Neural progenitor cell (in vitro differentiated cells): ENCODE measurements at regions not wholly inside any gene's neighbourhood (a gene's known extent, or its start where the extent isn't known, plus 50 kb on each side); places are given as distances from the start of the nearest gene placed in this dataset.

Experiments
- DNase-seq: peaks from one replicate; pipeline ENCODE4 v3.0.0-alpha.2; 2016; ENCODE audit warnings: low spot score
- H2AFZ ChIP-seq: fragments of 200-600 bp; sonication (generic); replicated peaks from 2 replicates; pipeline ENCODE4 v1.6.1; 2016; ENCODE audit warnings: antibody characterized with exemption
- H3F3A ChIP-seq: fragments of 200-600 bp; sonication (generic); 2 replicates; pipeline ENCODE4 v1.6.1; 2016; ENCODE audit warnings: antibody characterized with exemption, low read depth
- H3K27ac ChIP-seq: fragments of 200-600 bp; sonication (generic); 2 replicates; pipeline ENCODE4 v1.5.1; 2016; ENCODE audit warnings: mild to moderate bottlenecking
- H3K27me3 ChIP-seq: fragments of 200-600 bp; sonication (generic); 2 replicates; pipeline ENCODE4 v1.6.1; 2016; ENCODE audit warnings: mild to moderate bottlenecking, moderate library complexity
- H3K36me3 ChIP-seq: fragments of 200-600 bp; sonication (generic); 2 replicates; pipeline ENCODE4 v1.5.1; 2016
- H3K4me1 ChIP-seq: fragments of 200-600 bp; sonication (generic); 2 replicates; pipeline ENCODE4 v1.6.1; 2016; ENCODE audit warnings: mixed run types
- H3K4me2 ChIP-seq: fragments of 200-600 bp; sonication (generic); 2 replicates; pipeline ENCODE4 v1.6.1; 2016
- H3K4me3 ChIP-seq: fragments of 200-600 bp; sonication (generic); 2 replicates; pipeline ENCODE4 v1.5.1; 2016
- H3K79me2 ChIP-seq: fragments of 200-600 bp; sonication (generic); 2 replicates; pipeline ENCODE4 v1.6.1; 2016; ENCODE audit warnings: low read depth
- H3K9ac ChIP-seq: fragments of 200-600 bp; sonication (generic); 2 replicates; pipeline ENCODE4 v1.6.1; 2016
- H3K9me3 ChIP-seq: fragments of 200-600 bp; sonication (generic); 2 replicates; pipeline ENCODE4 v1.5.1; 2016; ENCODE audit warnings: low read depth
- H4K20me1 ChIP-seq: fragments of 200-600 bp; sonication (generic); 2 replicates; pipeline ENCODE4 v1.6.1; 2016; ENCODE audit warnings: low read depth
- H3K27ac Mint-ChIP-seq: 3 replicates; pipeline ENCODE4 v1.8.0; 2021; ENCODE audit warnings: mixed read lengths
- H3K27me3 Mint-ChIP-seq: 2 replicates; pipeline ENCODE4 v1.8.0; 2022; ENCODE audit warnings: low read depth, mild to moderate bottlenecking, inconsistent platforms, moderate library complexity, mixed read lengths; ENCODE audit not compliant: insufficient read depth
- H3K36me3 Mint-ChIP-seq: 3 replicates; pipeline ENCODE4 v1.8.0; 2021; ENCODE audit warnings: mixed read lengths
- H3K4me1 Mint-ChIP-seq: 3 replicates; pipeline ENCODE4 v1.8.0; 2021; ENCODE audit warnings: mixed read lengths
- H3K4me3 Mint-ChIP-seq: 3 replicates; pipeline ENCODE4 v1.8.0; 2021; ENCODE audit warnings: mild to moderate bottlenecking, moderate library complexity, mixed read lengths
- H3K9me3 Mint-ChIP-seq: 3 replicates; pipeline ENCODE4 v1.8.0; 2020; ENCODE audit warnings: mixed read lengths
- EZH2 ChIP-seq: fragments of 200-600 bp; sonication (generic); IDR thresholded peaks from 2 replicates; pipeline ENCODE4 v1.6.1; 2017; ENCODE audit warnings: antibody characterized with exemption, mild to moderate bottlenecking, moderate library complexity
- EZH2phosphoT487 ChIP-seq: fragments of 200-600 bp; sonication (generic); IDR thresholded peaks from 2 replicates; pipeline ENCODE4 v1.6.1; 2017; ENCODE audit warnings: antibody characterized with exemption
- TF ChIP-seq, protein P1 (sequence below): fragments of 200-600 bp; sonication (generic); IDR thresholded peaks from 2 replicates; pipeline ENCODE4 v1.5.1; 2017; ENCODE audit warnings: antibody characterized with exemption, mild to moderate bottlenecking

DNA sequence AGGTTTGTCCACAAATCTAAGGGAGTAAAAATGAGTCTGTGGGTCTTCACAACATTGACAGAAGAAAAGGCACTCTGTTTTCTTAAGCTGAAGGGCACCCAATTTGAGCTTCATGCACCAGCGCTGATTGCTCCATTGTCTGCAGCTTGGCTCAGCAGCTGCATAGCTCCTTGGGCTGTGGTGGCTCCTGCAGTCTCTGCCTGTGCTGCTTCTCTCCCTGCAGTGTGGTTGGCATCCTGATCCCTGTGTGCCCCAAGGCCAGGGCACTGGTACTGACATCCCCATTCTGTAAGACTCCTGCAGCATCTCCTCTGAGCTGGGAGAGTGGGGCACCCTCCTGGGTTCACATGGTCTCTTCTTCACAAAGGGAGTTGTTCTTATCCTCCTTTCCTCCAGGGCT, 83.2 kb upstream of the B3GAT2 start:
- no peaks in the 10 kb centered on the region for H3K36me3 ChIP-seq
- H2AFZ ChIP-seq = no peak overlapping the region
- Mint-ChIP-seq H3K9me3 (peaks cover 8% of the 10 kb centered on the region), H3K4me1 (peaks cover 30% of the 10 kb centered on the region), H3K36me3 (peaks cover 3% of the 10 kb centered on the region), H3K27me3 (peaks cover 3% of the 10 kb centered on the region), H3K4me3 (no peak overlapping the region), H3K27ac (no peak overlapping the region)
- H3F3A ChIP-seq = no peaks in the 10 kb centered on the region
- H3K4me2 ChIP-seq = no peak overlapping the region
- H3K4me3 ChIP-seq = no peak overlapping the region
- no peaks in the 10 kb centered on the region for H3K79me2 ChIP-seq
- H3K27me3 ChIP-seq = no peaks in the 10 kb centered on the region
- H3K27ac ChIP-seq = no peak overlapping the region
- TF ChIP-seq, protein P1, sequence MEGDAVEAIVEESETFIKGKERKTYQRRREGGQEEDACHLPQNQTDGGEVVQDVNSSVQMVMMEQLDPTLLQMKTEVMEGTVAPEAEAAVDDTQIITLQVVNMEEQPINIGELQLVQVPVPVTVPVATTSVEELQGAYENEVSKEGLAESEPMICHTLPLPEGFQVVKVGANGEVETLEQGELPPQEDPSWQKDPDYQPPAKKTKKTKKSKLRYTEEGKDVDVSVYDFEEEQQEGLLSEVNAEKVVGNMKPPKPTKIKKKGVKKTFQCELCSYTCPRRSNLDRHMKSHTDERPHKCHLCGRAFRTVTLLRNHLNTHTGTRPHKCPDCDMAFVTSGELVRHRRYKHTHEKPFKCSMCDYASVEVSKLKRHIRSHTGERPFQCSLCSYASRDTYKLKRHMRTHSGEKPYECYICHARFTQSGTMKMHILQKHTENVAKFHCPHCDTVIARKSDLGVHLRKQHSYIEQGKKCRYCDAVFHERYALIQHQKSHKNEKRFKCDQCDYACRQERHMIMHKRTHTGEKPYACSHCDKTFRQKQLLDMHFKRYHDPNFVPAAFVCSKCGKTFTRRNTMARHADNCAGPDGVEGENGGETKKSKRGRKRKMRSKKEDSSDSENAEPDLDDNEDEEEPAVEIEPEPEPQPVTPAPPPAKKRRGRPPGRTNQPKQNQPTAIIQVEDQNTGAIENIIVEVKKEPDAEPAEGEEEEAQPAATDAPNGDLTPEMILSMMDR = no peak
- TF ChIP-seq EZH2phosphoT487 = no peak
- no peak for TF ChIP-seq EZH2
- no peaks in the 10 kb centered on the region for H4K20me1 ChIP-seq
- H3K9ac ChIP-seq = no peak overlapping the region
- DNase-seq = peak; percentile 43
- H3K9me3 ChIP-seq = no peaks in the 10 kb centered on the region
- H3K4me1 ChIP-seq = peaks cover 14% of the 10 kb centered on the region

DNA sequence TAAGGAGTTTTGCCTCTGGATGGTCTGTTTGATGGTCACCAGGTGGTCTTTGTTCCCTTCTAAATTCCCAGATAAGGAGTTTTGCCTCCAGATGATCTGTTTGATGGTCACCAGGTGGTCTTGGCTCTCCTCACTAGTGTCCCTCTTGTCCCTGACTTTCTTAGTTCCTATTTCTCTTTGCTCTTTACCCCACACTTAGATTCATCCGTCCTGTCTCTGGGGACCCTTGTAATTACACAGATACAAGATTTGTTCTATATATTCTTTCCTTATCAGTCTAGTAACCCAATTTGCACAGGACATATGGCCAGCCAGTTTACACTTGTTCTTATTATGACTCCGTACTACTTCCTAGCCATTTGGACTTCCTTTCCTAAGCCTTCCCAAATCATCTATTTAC, 84.0 kb upstream of the B3GAT2 start:
- Histone ChIP-seq H4K20me1 (no peaks in the 10 kb centered on the region), H3F3A (no peaks in the 10 kb centered on the region), H3K4me2 (no peak overlapping the region), H3K36me3 (no peaks in the 10 kb centered on the region), H3K27me3 (no peaks in the 10 kb centered on the region), H2AFZ (no peak overlapping the region), H3K9ac (no peak overlapping the region), H3K9me3 (no peaks in the 10 kb centered on the region), H3K79me2 (no peaks in the 10 kb centered on the region), H3K4me3 (no peak overlapping the region), H3K4me1 (peaks cover 13% of the 10 kb centered on the region), H3K27ac (no peak overlapping the region)
- no peak overlapping the region for H3K27ac Mint-ChIP-seq
- H3K36me3 Mint-ChIP-seq = peaks cover 3% of the 10 kb centered on the region
- peaks cover 8% of the 10 kb centered on the region for H3K9me3 Mint-ChIP-seq
- TF ChIP-seq, protein P1 = no peak
- TF ChIP-seq EZH2 = no peak
- TF ChIP-seq EZH2phosphoT487 = no peak
- no peak overlapping the region for H3K4me3 Mint-ChIP-seq
- no peak for DNase-seq
- H3K4me1 Mint-ChIP-seq = peaks cover 28% of the 10 kb centered on the region
- peaks cover 3% of the 10 kb centered on the region for H3K27me3 Mint-ChIP-seq

DNA sequence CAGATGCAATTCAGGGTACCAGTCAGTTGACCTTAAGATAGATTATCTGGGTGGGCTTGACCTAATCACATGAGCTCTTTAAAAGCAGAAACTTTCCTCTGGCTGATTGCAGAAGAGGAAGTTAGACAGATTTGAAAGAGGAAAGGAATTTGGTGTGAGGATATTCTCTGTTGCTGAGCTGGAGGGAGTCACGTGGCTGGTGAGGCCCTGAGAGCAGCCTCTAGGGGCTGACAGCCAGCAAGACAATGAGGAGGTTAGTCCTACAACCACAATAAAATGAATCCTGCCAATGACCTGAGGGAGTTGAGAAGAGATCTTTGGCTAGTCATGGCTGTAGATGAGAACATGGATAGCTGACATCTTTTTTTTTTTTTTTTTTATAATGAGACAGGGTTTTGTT, 87.0 kb upstream of the B3GAT2 start:
- no peak overlapping the region for H3K4me3 ChIP-seq
- H2AFZ ChIP-seq = no peak overlapping the region
- no peaks in the 10 kb centered on the region for H3K27me3 ChIP-seq
- no peaks in the 10 kb centered on the region for H4K20me1 ChIP-seq
- no peaks in the 10 kb centered on the region for H3F3A ChIP-seq
- peaks cover 44% of the 10 kb centered on the region for H3K4me1 Mint-ChIP-seq
- H3K79me2 ChIP-seq = no peaks in the 10 kb centered on the region
- no peaks in the 10 kb centered on the region for H3K27me3 Mint-ChIP-seq
- H3K27ac Mint-ChIP-seq = no peak overlapping the region
- TF ChIP-seq, protein P1 = no peak
- TF ChIP-seq EZH2 = no peak
- no peak overlapping the region for H3K4me3 Mint-ChIP-seq
- peaks cover 2% of the 10 kb centered on the region for H3K9me3 Mint-ChIP-seq
- H3K36me3 ChIP-seq = no peaks in the 10 kb centered on the region
- H3K9ac ChIP-seq = no peak overlapping the region
- no peak overlapping the region for H3K27ac ChIP-seq
- no peak for DNase-seq
- H3K9me3 ChIP-seq = no peaks in the 10 kb centered on the region
- no peaks in the 10 kb centered on the region for H3K36me3 Mint-ChIP-seq
- no peak overlapping the region for H3K4me2 ChIP-seq
- peaks cover 13% of the 10 kb centered on the region for H3K4me1 ChIP-seq

GRCh38 chr6:71044753-71045152, 87.9 kb upstream of the B3GAT2 start:
- H3K27ac Mint-ChIP-seq = no peak overlapping the region
- Histone ChIP-seq H3K79me2 (no peaks in the 10 kb centered on the region), H2AFZ (no peak overlapping the region), H4K20me1 (no peaks in the 10 kb centered on the region), H3K36me3 (no peaks in the 10 kb centered on the region), H3K4me1 (peaks cover 13% of the 10 kb centered on the region), H3F3A (no peaks in the 10 kb centered on the region), H3K4me2 (no peak overlapping the region), H3K27ac (no peak overlapping the region), H3K9me3 (no peaks in the 10 kb centered on the region), H3K27me3 (no peaks in the 10 kb centered on the region), H3K9ac (no peak overlapping the region), H3K4me3 (no peak overlapping the region)
- peaks cover 2% of the 10 kb centered on the region for H3K9me3 Mint-ChIP-seq
- no peaks in the 10 kb centered on the region for H3K36me3 Mint-ChIP-seq
- H3K27me3 Mint-ChIP-seq = no peaks in the 10 kb centered on the region
- TF ChIP-seq, protein P1 = no peak
- TF ChIP-seq EZH2phosphoT487 = no peak
- no peak for TF ChIP-seq EZH2
- no peak overlapping the region for H3K4me3 Mint-ChIP-seq
- DNase-seq = no peak
- H3K4me1 Mint-ChIP-seq = peaks cover 43% of the 10 kb centered on the region
